ENCODE measurements at regions not wholly inside any gene's neighbourhood (a gene's known extent, or its start where the extent isn't known, plus 50 kb on each side); places are given as distances from the start of the nearest gene placed in this dataset.
"Not testable (repeated sequence)": the region's sequence is repeated elsewhere in the genome, so short reads cannot be mapped to it uniquely, and the experiment has no call there.

- DNase-seq; POLR2A ChIA-PET; H3K36me3 ChIP-seq (ENCODE audit: control insufficient read depth in 2 of 3, insufficient read depth in 3 of 3, low read length in 3 of 3); intact Hi-C loops (cut with micrococcal nuclease); H3K4me1 ChIP-seq (ENCODE audit: control insufficient read depth in 2 of 2, insufficient read depth in 2 of 2, low read length in 2 of 2); H3K27me3 Mint-ChIP-seq; H3K4me3 ChIP-seq (ENCODE audit: low read length); H3K27me3 ChIP-seq (ENCODE audit: control insufficient read depth in 2 of 2, insufficient read depth in 2 of 2, low read length in 2 of 2); ATAC-seq; H3K27ac Mint-ChIP-seq; CTCF ChIA-PET; H3K4me3 Mint-ChIP-seq; H3K27ac ChIP-seq (ENCODE audit: low read depth, low read length): not testable (repeated sequence)
- Mint-ChIP-seq H3K4me1 (peaks cover 0 to 22% (median 0%) of the 10 kb centered on the region in 7 donors), H3K36me3 (peaks cover 8 to 35% (median 21%) of the 10 kb centered on the region in 5 donors), H3K9me3 (peaks cover 31 to 91% (median 51%) of the 10 kb centered on the region in 11 donors)
- H3K9me3 ChIP-seq (ENCODE audit: control insufficient read depth in 2 of 3, low read length in 3 of 3) = peaks cover 0 to 27% (median 3%) of the 10 kb centered on the region in 3 experiments
Observed at GRCh38 chr22:11620921-11621762, 3906.8 kb upstream of the OR11H1 start.

GRCh38 chr22:11622774-11623173, 3905.2 kb upstream of the OR11H1 start:
- peaks cover 0 to 23% (median 3%) of the 10 kb centered on the region in 3 experiments for H3K9me3 ChIP-seq (ENCODE audit: control insufficient read depth in 2 of 3, low read length in 3 of 3)
- H3K27me3 ChIP-seq (ENCODE audit: control insufficient read depth in 2 of 2, insufficient read depth in 2 of 2, low read length in 2 of 2); ATAC-seq; intact Hi-C loops (cut with micrococcal nuclease); CTCF ChIA-PET; DNase-seq; H3K27me3 Mint-ChIP-seq; POLR2A ChIA-PET; H3K4me1 ChIP-seq (ENCODE audit: control insufficient read depth in 2 of 2, insufficient read depth in 2 of 2, low read length in 2 of 2); H3K4me3 Mint-ChIP-seq; H3K27ac Mint-ChIP-seq; H3K27ac ChIP-seq (ENCODE audit: low read depth, low read length); H3K36me3 ChIP-seq (ENCODE audit: control insufficient read depth in 2 of 3, insufficient read depth in 3 of 3, low read length in 3 of 3); H3K4me3 ChIP-seq (ENCODE audit: low read length): not testable (repeated sequence)
- Mint-ChIP-seq H3K9me3 (peaks cover 25 to 91% (median 43%) of the 10 kb centered on the region in 11 donors), H3K4me1 (peaks cover 0 to 14% (median 0%) of the 10 kb centered on the region in 7 donors), H3K36me3 (peaks cover 8 to 26% (median 16%) of the 10 kb centered on the region in 5 donors)

GRCh38 chr22:11625711-11626421, 3902.1 kb upstream of the OR11H1 start:
- ATAC-seq; H3K27ac Mint-ChIP-seq; CTCF ChIA-PET; H3K27ac ChIP-seq (ENCODE audit: low read depth, low read length); H3K4me1 ChIP-seq (ENCODE audit: control insufficient read depth in 2 of 2, insufficient read depth in 2 of 2, low read length in 2 of 2); H3K27me3 Mint-ChIP-seq; H3K4me1 Mint-ChIP-seq; DNase-seq; H3K36me3 ChIP-seq (ENCODE audit: control insufficient read depth in 2 of 3, insufficient read depth in 3 of 3, low read length in 3 of 3); H3K27me3 ChIP-seq (ENCODE audit: control insufficient read depth in 2 of 2, insufficient read depth in 2 of 2, low read length in 2 of 2); POLR2A ChIA-PET; intact Hi-C loops (cut with micrococcal nuclease); H3K4me3 ChIP-seq (ENCODE audit: low read length): not testable (repeated sequence)
- Mint-ChIP-seq H3K4me3 (peak overlapping the region in 1 of 10 donors; percentile 11), H3K36me3 (peaks cover 5 to 13% (median 8%) of the 10 kb centered on the region in 5 donors), H3K9me3 (peaks cover 10 to 80% (median 33%) of the 10 kb centered on the region in 11 donors)
- H3K9me3 ChIP-seq (ENCODE audit: control insufficient read depth in 2 of 3, low read length in 3 of 3) = peaks cover 0 to 32% (median 7%) of the 10 kb centered on the region in 3 experiments

- H3K4me3 Mint-ChIP-seq = peak overlapping the region in 1 of 10 donors; percentile 11
- CTCF ChIA-PET = no interaction called here
Observed at GRCh38 chr22:11626422-11626773, 3901.6 kb upstream of the OR11H1 start.

GRCh38 chr22:11627036-11627435, 3901.0 kb upstream of the OR11H1 start:
- H3K4me1 Mint-ChIP-seq; H3K4me3 Mint-ChIP-seq; H3K27ac ChIP-seq (ENCODE audit: low read depth, low read length); H3K27ac Mint-ChIP-seq; POLR2A ChIA-PET; H3K4me3 ChIP-seq (ENCODE audit: low read length); CTCF ChIA-PET; H3K4me1 ChIP-seq (ENCODE audit: control insufficient read depth in 2 of 2, insufficient read depth in 2 of 2, low read length in 2 of 2); H3K36me3 ChIP-seq (ENCODE audit: control insufficient read depth in 2 of 3, insufficient read depth in 3 of 3, low read length in 3 of 3); H3K27me3 ChIP-seq (ENCODE audit: control insufficient read depth in 2 of 2, insufficient read depth in 2 of 2, low read length in 2 of 2); intact Hi-C loops (cut with micrococcal nuclease); H3K27me3 Mint-ChIP-seq; DNase-seq; ATAC-seq: not testable (repeated sequence)
- peaks cover 0 to 32% (median 7%) of the 10 kb centered on the region in 3 experiments for H3K9me3 ChIP-seq (ENCODE audit: control insufficient read depth in 2 of 3, low read length in 3 of 3)
- peaks cover 10 to 74% (median 32%) of the 10 kb centered on the region in 11 donors for H3K9me3 Mint-ChIP-seq
- H3K36me3 Mint-ChIP-seq = peaks cover 5 to 14% (median 9%) of the 10 kb centered on the region in 5 donors

More at GRCh38 chr22:11626422-11626773, 3901.6 kb upstream of the OR11H1 start:
- DNase-seq = no peak
- POLR2A ChIA-PET = no interaction called here
- no peaks in the 10 kb centered on the region for H3K4me1 Mint-ChIP-seq
- Histone ChIP-seq H3K4me3 (ENCODE audit: low read length) (no peak overlapping the region), H3K27ac (ENCODE audit: low read depth, low read length) (no peak overlapping the region), H3K27me3 (ENCODE audit: control insufficient read depth in 2 of 2, insufficient read depth in 2 of 2, low read length in 2 of 2) (no peaks in the 10 kb centered on the region), H3K9me3 (ENCODE audit: control insufficient read depth in 2 of 3, low read length in 3 of 3) (peaks cover 0 to 32% (median 7%) of the 10 kb centered on the region in 3 experiments), H3K36me3 (ENCODE audit: control insufficient read depth in 2 of 3, insufficient read depth in 3 of 3, low read length in 3 of 3) (no peaks in the 10 kb centered on the region), H3K4me1 (ENCODE audit: control insufficient read depth in 2 of 2, insufficient read depth in 2 of 2, low read length in 2 of 2) (no peaks in the 10 kb centered on the region)
- no peak overlapping the region for H3K27ac Mint-ChIP-seq
- intact Hi-C loops (cut with micrococcal nuclease) = no loop called here
- no peaks in the 10 kb centered on the region for H3K27me3 Mint-ChIP-seq
- ATAC-seq = no peak
- peaks cover 5 to 14% (median 9%) of the 10 kb centered on the region in 5 donors for H3K36me3 Mint-ChIP-seq
- peaks cover 10 to 80% (median 33%) of the 10 kb centered on the region in 11 donors for H3K9me3 Mint-ChIP-seq

GRCh38 chr22:11627436-11627797, 3900.6 kb upstream of the OR11H1 start:
- ATAC-seq (no peak), DNase-seq (no peak)
- intact Hi-C loops (cut with micrococcal nuclease) = no loop called here
- H3K27me3 Mint-ChIP-seq = no peaks in the 10 kb centered on the region
- peaks cover 0 to 32% (median 7%) of the 10 kb centered on the region in 3 experiments for H3K9me3 ChIP-seq (ENCODE audit: control insufficient read depth in 2 of 3, low read length in 3 of 3)
- H3K9me3 Mint-ChIP-seq = peaks cover 10 to 70% (median 28%) of the 10 kb centered on the region in 11 donors
- POLR2A ChIA-PET = no interaction called here
- no peak overlapping the region for H3K27ac ChIP-seq (ENCODE audit: low read depth, low read length)
- H3K27ac Mint-ChIP-seq = no peak overlapping the region
- CTCF ChIA-PET = no interaction called here
- no peak overlapping the region for H3K4me3 ChIP-seq (ENCODE audit: low read length)
- H3K4me3 Mint-ChIP-seq = no peak overlapping the region
- no peaks in the 10 kb centered on the region for H3K4me1 Mint-ChIP-seq
- peaks cover 5 to 14% (median 9%) of the 10 kb centered on the region in 5 donors for H3K36me3 Mint-ChIP-seq
- no peaks in the 10 kb centered on the region for H3K27me3 ChIP-seq (ENCODE audit: control insufficient read depth in 2 of 2, insufficient read depth in 2 of 2, low read length in 2 of 2)
- no peaks in the 10 kb centered on the region for H3K4me1 ChIP-seq (ENCODE audit: control insufficient read depth in 2 of 2, insufficient read depth in 2 of 2, low read length in 2 of 2)
- no peaks in the 10 kb centered on the region for H3K36me3 ChIP-seq (ENCODE audit: control insufficient read depth in 2 of 3, insufficient read depth in 3 of 3, low read length in 3 of 3)

All from naive thymus-derived CD4-positive, alpha-beta T cell (primary cell).